PFSK-1 (cell line): ENCODE measurements at regions not wholly inside any gene's neighbourhood (a gene's known extent, or its start where the extent isn't known, plus 50 kb on each side); places are given as distances from the start of the nearest gene placed in this dataset.

Source experiments
- FOXP2 ChIP-seq: optimal IDR thresholded peaks from 2 replicates; pipeline ENCODE3; 2011; ENCODE audit warnings: borderline replicate concordance, control low read depth, inconsistent platforms; ENCODE audit not compliant: insufficient read depth; ENCODE audit errors: extremely low read length, extremely low read depth
- POLR2AphosphoS5 ChIP-seq: IDR thresholded peaks from 2 replicates; pipeline ENCODE4 v1.6.1; 2012; ENCODE audit warnings: low read depth, mild to moderate bottlenecking, control low read depth, low read length, moderate library complexity
- REST ChIP-seq, 2 experiments: IDR thresholded peaks; 2 replicates each; pipeline versions ENCODE4 v1.6.1 to v1.8.0; 2011 to 2012; ENCODE audit warnings: low read depth in 2 of 2, low read length in 2 of 2, control low read depth in 1 of 2, inconsistent platforms in 1 of 2, mild to moderate bottlenecking in 1 of 2, moderate library complexity in 1 of 2; ENCODE audit not compliant: insufficient read depth in 1 of 2
- SIN3A ChIP-seq: IDR thresholded peaks from 2 replicates; pipeline ENCODE4 v1.6.1; 2012; ENCODE audit warnings: mild to moderate bottlenecking, low read length, moderate library complexity, borderline replicate concordance; ENCODE audit not compliant: insufficient read depth
- TAF1 ChIP-seq: IDR thresholded peaks from 2 replicates; pipeline ENCODE4 v1.6.1; 2012; ENCODE audit warnings: low read length, control low read depth, borderline replicate concordance; ENCODE audit not compliant: insufficient read depth

GRCh38 chr4:33948921-33949320, 2295.4 kb downstream of the ARAP2 start:
- no peak for TF ChIP-seq FOXP2
- TF ChIP-seq POLR2AphosphoS5, result no peak
- TF ChIP-seq TAF1, result no peak
- TF ChIP-seq SIN3A, result no peak
- no peak for TF ChIP-seq REST (IDR thresholded peaks at IDR 0.05; ENCODE audit: insufficient read depth in 1 of 2, low read depth in 2 of 2, low read length in 2 of 2)

- no peak for TF ChIP-seq REST (IDR thresholded peaks at IDR 0.05; ENCODE audit: insufficient read depth in 1 of 2, low read depth in 2 of 2, low read length in 2 of 2)
- TF ChIP-seq SIN3A, result no peak
- no peak for TF ChIP-seq FOXP2
- TF ChIP-seq TAF1, result no peak
- no peak for TF ChIP-seq POLR2AphosphoS5
These were observed 2289.6 kb downstream of the ARAP2 start for GRCh38 chr4:33954759-33955158.

- TF ChIP-seq REST (IDR thresholded peaks at IDR 0.05; ENCODE audit: insufficient read depth in 1 of 2, low read depth in 2 of 2, low read length in 2 of 2), result 0 out of 4 replicates have a peak, but pooled peaks of 1 of the 2 experiments have one; percentile 30
- TF ChIP-seq FOXP2, result no peak
These were observed 2284.8 kb downstream of the ARAP2 start for GRCh38 chr4:33959519-33959918.

GRCh38 chr4:33961761-33962160, 2282.6 kb downstream of the ARAP2 start:
- TF ChIP-seq TAF1 (no peak), FOXP2 (no peak), SIN3A (no peak), POLR2AphosphoS5 (no peak), REST (IDR thresholded peaks at IDR 0.05; ENCODE audit: insufficient read depth in 1 of 2, low read depth in 2 of 2, low read length in 2 of 2) (no peak)

- TF ChIP-seq TAF1 (no peak), SIN3A (no peak), REST (IDR thresholded peaks at IDR 0.05; ENCODE audit: insufficient read depth in 1 of 2, low read depth in 2 of 2, low read length in 2 of 2) (no peak), FOXP2 (no peak), POLR2AphosphoS5 (no peak)
These were observed 2277.5 kb downstream of the ARAP2 start for GRCh38 chr4:33966808-33967207.
